Lower lobe of right lung (tissue), 2 donors: ENCODE measurements at regions not wholly inside any gene's neighbourhood (a gene's known extent, or its start where the extent isn't known, plus 50 kb on each side); places are given as distances from the start of the nearest gene placed in this dataset.

Source experiments
- ATAC-seq, 2 donors: fragments of 200-7000 bp; cut with Tn5 transposase; one replicate each; pipeline ENCODE4 v1.9.1; 2020 to 2022; ENCODE audit warnings: mild to moderate bottlenecking in 2 of 2, moderate library complexity in 2 of 2
- DNase-seq: peaks from one replicate; pipeline ENCODE4 v3.0.0-alpha.2; 2020
- H3K27ac ChIP-seq: fragments of 200-600 bp; one replicate; pipeline ENCODE4 v1.8.0; 2022
- H3K27me3 ChIP-seq: fragments of 200-600 bp; one replicate; pipeline ENCODE4 v1.8.0; 2022; ENCODE audit warnings: low read depth
- H3K36me3 ChIP-seq: fragments of 200-600 bp; one replicate; pipeline ENCODE4 v1.8.0; 2022; ENCODE audit warnings: mild to moderate bottlenecking
- H3K4me1 ChIP-seq: fragments of 200-600 bp; one replicate; pipeline ENCODE4 v1.8.0; 2022
- H3K4me3 ChIP-seq: fragments of 200-600 bp; one replicate; pipeline ENCODE4 v1.8.0; 2022; ENCODE audit warnings: mild to moderate bottlenecking
- H3K9me3 ChIP-seq: fragments of 200-600 bp; one replicate; pipeline ENCODE4 v1.8.0; 2022
- CTCF ChIP-seq: fragments of 200-600 bp; IDR thresholded peaks from one replicate; pipeline ENCODE4 v1.8.0; 2022; ENCODE audit warnings: antibody characterized with exemption, mild to moderate bottlenecking
- intact Hi-C: fragments of 100-400 bp; cut with DNase I; formaldehyde crosslinking; loops from one replicate; pipeline ENCODE4 v1.11.0; 2022
- donor health status: DM: no; HTN: yes; CAD: no; lungs with severe emphysema.

- no peaks in the 10 kb centered on the region for H3K36me3 ChIP-seq
- no peak for DNase-seq
- H3K27me3 ChIP-seq = no peaks in the 10 kb centered on the region
- no peaks in the 10 kb centered on the region for H3K9me3 ChIP-seq
- H3K4me1 ChIP-seq = no peaks in the 10 kb centered on the region
- TF ChIP-seq CTCF = no peak
- no peak overlapping the region for H3K27ac ChIP-seq
- ATAC-seq = no peak
- intact Hi-C loops = no loop called here
- H3K4me3 ChIP-seq = no peak overlapping the region
Observed at GRCh38 chrX:112910418-112910817, 69.8 kb upstream of the AMOT start.

DNA sequence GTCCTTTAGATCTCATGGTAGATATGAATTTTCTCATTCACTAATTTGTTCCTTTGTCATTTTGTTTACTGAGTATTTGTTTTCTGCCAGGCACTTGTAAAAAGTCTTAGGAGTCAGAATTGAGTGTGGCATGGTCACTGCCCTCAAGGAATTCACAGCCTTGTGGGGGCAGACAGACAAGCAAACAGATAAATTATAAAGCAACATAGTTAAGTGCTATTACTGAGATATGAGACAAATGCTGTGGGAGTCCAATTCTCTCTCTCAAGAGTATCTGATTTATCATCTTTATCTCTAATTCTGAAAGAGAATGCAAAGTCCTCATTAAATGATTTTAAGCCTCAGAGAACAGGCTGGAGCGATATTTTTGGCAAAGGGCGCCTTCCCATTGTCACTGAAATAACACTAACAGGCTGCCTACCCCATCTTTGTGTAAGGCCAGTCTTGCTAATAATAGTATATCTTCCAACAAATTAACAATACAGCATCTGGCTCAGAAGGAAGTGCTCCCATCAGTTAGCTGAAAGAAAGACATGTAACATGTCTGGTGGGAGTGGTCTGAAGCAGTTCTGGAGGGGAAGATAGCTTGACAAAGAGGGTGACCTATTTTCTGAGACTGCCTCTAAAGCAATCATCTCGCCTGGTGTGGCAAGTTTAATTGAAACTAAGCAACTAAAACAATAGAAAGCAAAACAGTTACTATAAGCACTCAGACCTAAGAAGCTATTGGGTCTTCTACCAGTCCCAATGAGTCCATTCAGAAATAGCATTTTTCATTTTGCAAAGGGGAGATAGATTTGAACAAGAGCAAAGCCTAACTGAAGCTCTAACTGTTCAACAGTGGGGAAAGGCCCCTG, 61.5 kb upstream of the AMOT start:
- H3K4me1 ChIP-seq = no peaks in the 10 kb centered on the region
- no peak for DNase-seq

GRCh38 chrX:112896051-112896450, 55.4 kb upstream of the AMOT start:
- H3K9me3 ChIP-seq = no peaks in the 10 kb centered on the region
- H3K36me3 ChIP-seq = no peaks in the 10 kb centered on the region
- TF ChIP-seq CTCF = no peak
- intact Hi-C loops = no loop called here
- H3K27ac ChIP-seq = no peak overlapping the region
- no peak for ATAC-seq
- no peaks in the 10 kb centered on the region for H3K27me3 ChIP-seq
- no peak overlapping the region for H3K4me3 ChIP-seq
- no peak for DNase-seq
- no peaks in the 10 kb centered on the region for H3K4me1 ChIP-seq

More for the DNA sequence above, 61.5 kb upstream of the AMOT start:
- no peak for TF ChIP-seq CTCF
- Histone ChIP-seq H3K36me3 (no peaks in the 10 kb centered on the region), H3K27me3 (no peaks in the 10 kb centered on the region), H3K4me3 (no peak overlapping the region), H3K9me3 (no peaks in the 10 kb centered on the region), H3K27ac (no peak overlapping the region)
- intact Hi-C loops = no loop called here
- no peak for ATAC-seq
